Heart left ventricle (tissue), 13 donors: ENCODE measurements at regions not wholly inside any gene's neighbourhood (a gene's known extent, or its start where the extent isn't known, plus 50 kb on each side); places are given as distances from the start of the nearest gene placed in this dataset.

Experiments
- CTCF ChIP-seq, 12 donors: fragments of 200-600 bp; sonication (generic) in 4 of 12; IDR thresholded peaks; one replicate each; pipeline versions ENCODE4 v1.5.0 to v1.8.0; 2018 to 2022; ENCODE audit warnings: antibody characterized with exemption in 12 of 12, mild to moderate bottlenecking in 5 of 12
- POLR2A ChIP-seq, 2 donors: fragments of 450-650 bp; IDR thresholded peaks; one replicate each; pipeline ENCODE4 v1.6.1; 2017; ENCODE audit warnings: antibody characterized with exemption in 2 of 2, mild to moderate bottlenecking in 2 of 2, moderate library complexity in 2 of 2
- donor health status: ischemic (EF 13 %, LVEDD 7.1; RV severe dilation, severe dysfunction).
- donor health status: DM: no; HTN: yes; CAD: no.
- donor health status: DM: no; HTN: no; CAD: no.
- donor health status: ischemic (EF 25% LVEDD 6.9; RV normal size, moderate dysfunction).
- donor health status: ischemic (EF 25% LVEDD 5.7; RV mildly dilated, moderate dysfunction).
- donor health status: ischemic (EF 35%, LVEDD 5.7; RV mildly dilated, moderate dysfunction).
- donor health status: nonischemic (EF 11% LVEDD 7.7; RV severe dilation, severe dysfunction).
- donor health status: DM: yes; HTN: yes; CAD: no.
- donor health status: PGD.
- donor health status: ischemic (EF 29% LVEDD 5.4; RV normal size, mild dysfunction).
- donor health status: nonischemic (EF 23%, LVEDD 6.1; RV moderate dilation, normal function).

GRCh38 chr13:36528105-36528504, 95.8 kb downstream of the CCNA1 start:
- TF ChIP-seq POLR2A (IDR thresholded peaks at IDR 0.05), result no peak
- no peak for TF ChIP-seq CTCF (IDR thresholded peaks at IDR 0.05)
